ENCODE measurements at regions not wholly inside any gene's neighbourhood (a gene's known extent, or its start where the extent isn't known, plus 50 kb on each side); places are given as distances from the start of the nearest gene placed in this dataset.

DNA sequence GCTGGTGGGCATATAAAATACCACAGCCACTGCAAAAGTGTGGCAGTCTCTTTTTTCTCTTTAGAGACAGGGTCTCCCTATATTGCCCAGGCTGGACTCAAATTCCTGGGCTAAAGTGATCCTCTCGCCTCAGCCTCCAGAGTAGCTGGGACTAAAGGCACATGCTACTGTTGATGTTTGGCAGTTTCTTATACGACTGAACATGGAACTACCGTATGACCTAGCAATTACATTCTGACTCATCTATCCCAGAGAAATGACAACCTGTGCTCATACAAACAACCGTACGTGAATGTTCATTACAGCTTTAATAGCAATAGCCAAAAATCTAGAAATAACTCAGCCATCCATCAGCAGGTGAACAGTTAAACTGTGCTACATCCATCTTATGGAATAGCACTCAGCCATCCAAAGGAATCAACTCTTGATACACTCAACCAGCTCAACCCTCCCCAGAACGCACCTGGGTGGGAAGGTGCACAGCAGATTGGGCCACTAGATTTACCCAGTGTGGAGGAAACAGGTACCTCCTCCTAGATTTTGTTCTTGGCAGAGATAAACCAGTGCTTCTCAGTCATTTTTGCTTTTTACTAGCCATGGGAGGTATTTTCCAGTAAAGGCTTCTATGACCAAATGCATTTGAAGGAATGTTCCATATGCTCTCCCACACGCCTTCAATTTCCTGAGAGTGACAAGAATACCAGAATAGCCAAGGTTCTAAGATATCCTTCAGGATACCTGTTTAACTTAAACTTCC, 130.5 kb downstream of the MED15 start:
- Mint-ChIP-seq H3K4me1 (no peaks in the 10 kb centered on the region), H3K4me3 (no peak overlapping the region), H3K9me3 (no peaks in the 10 kb centered on the region), H3K27ac (no peak overlapping the region), H3K27me3 (peaks cover 5% of the 10 kb centered on the region), H3K36me3 (ENCODE audit: low read depth) (no peaks in the 10 kb centered on the region)
- ATAC-seq (replicated peaks) = peak; percentile 80

DNA sequence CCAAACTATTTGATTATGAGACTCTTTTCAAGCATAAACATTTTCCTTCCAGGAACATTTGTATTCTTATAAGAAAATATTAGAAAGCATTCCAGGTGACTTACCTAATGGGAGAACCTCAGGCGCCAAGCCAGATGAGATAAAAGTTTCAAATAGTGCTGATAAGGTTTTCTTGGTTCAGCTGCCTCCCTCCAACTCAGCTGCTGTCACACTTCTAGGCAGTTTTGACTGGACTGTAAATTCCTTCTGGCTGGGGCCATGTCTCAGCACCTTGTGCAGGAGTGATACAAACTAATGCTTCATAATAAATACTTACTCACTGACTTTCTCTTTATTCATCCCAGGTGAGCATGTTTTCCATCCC, 131.1 kb downstream of the MED15 start:
- Mint-ChIP-seq H3K36me3 (ENCODE audit: low read depth) (no peaks in the 10 kb centered on the region), H3K4me3 (no peak overlapping the region), H3K4me1 (no peaks in the 10 kb centered on the region), H3K27me3 (peaks cover 5% of the 10 kb centered on the region), H3K27ac (no peak overlapping the region), H3K9me3 (no peaks in the 10 kb centered on the region)
- ATAC-seq (replicated peaks) = no peak

DNA sequence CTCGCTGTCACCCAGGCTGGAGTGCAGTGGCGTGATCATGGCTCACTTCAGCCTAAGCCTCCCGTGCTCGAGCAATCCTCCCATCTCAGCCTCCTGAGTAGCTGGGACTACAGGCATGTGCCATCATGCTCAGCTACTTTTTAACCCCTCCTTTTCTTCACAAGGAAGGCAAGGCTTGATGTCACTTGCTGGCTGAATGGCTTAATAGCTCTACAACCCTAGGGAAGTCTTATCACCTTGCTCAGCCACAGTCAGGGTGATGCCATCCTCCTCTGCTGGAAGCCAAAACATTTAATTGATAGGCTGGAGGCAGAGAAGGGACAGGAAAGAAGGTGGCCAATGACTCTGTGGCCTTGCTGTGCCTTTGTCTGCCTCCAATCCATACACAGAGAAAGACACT, 131.9 kb downstream of the MED15 start:
- Mint-ChIP-seq H3K27ac (no peak overlapping the region), H3K4me1 (no peaks in the 10 kb centered on the region), H3K36me3 (ENCODE audit: low read depth) (no peaks in the 10 kb centered on the region), H3K9me3 (no peaks in the 10 kb centered on the region), H3K27me3 (peaks cover 5% of the 10 kb centered on the region), H3K4me3 (no peak overlapping the region)
- no peak for ATAC-seq (replicated peaks)

DNA sequence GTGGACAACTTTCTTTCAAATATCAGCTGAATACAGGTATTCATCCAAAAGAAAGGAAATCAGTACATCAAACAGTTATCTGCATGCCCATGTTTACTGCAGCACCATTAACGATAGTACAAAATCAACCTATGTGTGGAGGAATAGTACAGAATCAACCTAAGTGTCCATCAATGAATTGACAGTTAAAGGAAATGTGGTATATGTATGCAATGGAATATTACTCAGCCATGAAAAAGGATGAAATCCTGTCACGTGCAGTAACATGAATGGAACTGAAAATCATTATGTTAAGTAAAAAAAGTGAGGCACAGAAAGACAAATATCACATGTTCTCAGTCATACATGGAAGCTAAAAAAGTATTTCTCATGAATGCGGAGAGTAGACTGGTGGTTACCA, 132.3 kb downstream of the MED15 start:
- Mint-ChIP-seq H3K9me3 (no peaks in the 10 kb centered on the region), H3K4me3 (no peak overlapping the region), H3K27ac (no peak overlapping the region), H3K27me3 (peaks cover 5% of the 10 kb centered on the region), H3K4me1 (no peaks in the 10 kb centered on the region), H3K36me3 (ENCODE audit: low read depth) (no peaks in the 10 kb centered on the region)
- ATAC-seq (replicated peaks) = no peak

DNA sequence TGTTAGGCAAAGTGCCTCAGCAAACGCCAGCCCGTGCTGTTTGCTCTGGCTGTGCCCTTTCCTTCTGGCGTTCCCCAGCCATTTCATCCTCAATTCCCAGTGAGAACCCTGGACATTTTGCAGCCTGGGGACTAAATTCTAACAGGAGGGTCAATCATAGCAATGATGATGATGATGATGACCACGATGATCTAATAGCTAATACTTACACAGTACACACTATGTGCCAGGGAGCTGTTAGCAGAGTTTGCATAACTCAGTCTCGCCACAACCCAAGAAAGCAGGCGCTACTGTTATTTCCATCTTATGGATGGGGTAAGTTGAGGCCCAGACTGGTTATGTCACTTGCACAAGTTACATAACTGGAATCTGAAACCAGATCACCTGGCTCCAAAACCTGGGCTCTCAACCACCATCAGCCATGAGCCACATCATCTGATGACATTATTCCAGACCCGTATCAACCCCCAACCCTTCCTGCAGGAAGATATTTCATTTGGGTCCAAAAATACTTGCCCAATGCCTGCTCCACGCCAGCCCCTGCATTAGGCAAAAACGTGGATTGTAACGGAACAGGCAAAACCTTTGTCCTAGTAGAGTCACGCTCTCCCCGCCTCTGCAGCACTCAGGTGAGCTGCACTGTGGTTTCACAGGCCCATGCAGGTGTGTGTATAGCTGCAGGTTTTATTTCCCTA, 132.6 kb upstream of the SERPIND1 start:
- Mint-ChIP-seq H3K9me3 (no peaks in the 10 kb centered on the region), H3K27me3 (peaks cover 5% of the 10 kb centered on the region), H3K36me3 (ENCODE audit: low read depth) (no peaks in the 10 kb centered on the region), H3K27ac (no peak overlapping the region), H3K4me1 (no peaks in the 10 kb centered on the region), H3K4me3 (no peak overlapping the region)
- ATAC-seq (replicated peaks) = no peak

DNA sequence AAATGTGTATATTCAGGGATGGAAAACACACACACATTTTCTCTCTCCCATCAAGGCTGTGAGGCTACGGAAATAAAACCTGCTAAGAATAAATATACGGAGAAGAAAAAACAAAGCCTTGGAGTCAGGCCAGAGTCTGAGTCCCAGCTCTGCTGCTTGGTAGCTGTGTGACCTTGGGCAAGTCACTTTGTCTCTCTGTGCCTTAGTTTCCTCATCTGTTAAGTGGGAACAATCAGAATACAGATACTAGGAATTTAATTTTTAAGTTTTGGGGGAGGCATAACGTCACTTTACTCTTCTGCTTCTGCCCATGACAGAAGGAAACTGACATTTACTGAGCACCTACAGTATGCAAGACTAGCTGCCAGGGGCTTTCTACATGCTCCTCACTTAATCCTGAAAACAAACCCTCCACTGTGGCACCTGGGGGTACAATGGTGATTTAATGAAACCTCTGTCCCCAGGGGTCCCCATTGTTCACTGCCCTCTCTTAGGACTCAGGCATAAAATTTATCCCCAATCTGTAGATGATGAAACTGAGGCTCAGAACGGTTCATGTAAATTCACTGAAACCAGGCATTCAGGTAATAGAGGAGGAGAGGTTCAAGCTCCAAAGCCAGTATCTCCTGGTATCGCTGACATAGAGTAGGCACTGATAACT, 131.9 kb upstream of the SERPIND1 start:
- no peak for ATAC-seq (replicated peaks)
- H3K4me3 Mint-ChIP-seq = no peak overlapping the region
- H3K36me3 Mint-ChIP-seq (ENCODE audit: low read depth) = no peaks in the 10 kb centered on the region
- H3K27me3 Mint-ChIP-seq = peaks cover 5% of the 10 kb centered on the region
- no peaks in the 10 kb centered on the region for H3K4me1 Mint-ChIP-seq
- no peak overlapping the region for H3K27ac Mint-ChIP-seq
- no peaks in the 10 kb centered on the region for H3K9me3 Mint-ChIP-seq

DNA sequence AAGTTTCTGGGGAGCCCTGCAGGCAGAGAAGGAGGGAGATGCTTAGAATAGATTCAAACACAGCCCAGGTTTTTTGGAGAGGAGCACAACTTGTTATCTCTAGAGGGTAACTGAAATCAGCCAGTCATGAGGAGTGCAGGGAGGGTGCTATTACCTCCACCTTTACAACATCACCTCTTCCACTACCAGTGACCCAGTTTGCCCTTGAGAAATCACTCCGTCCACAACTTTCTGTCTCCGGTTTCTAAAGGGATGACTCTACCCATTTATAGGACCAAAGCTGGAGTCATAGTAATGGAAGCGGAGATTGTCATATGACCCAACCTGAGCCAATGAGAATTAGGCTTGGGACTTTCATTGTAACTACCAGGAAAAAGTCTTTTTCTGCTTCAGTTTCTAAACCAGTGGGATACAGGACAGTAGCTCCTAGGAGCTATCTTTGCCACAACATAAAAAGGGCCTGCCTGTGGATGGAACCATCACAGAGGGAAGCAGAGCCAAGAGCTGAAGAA, 131.2 kb upstream of the SERPIND1 start:
- Mint-ChIP-seq H3K27me3 (peaks cover 5% of the 10 kb centered on the region), H3K27ac (no peak overlapping the region), H3K4me3 (no peak overlapping the region), H3K36me3 (ENCODE audit: low read depth) (no peaks in the 10 kb centered on the region), H3K9me3 (no peaks in the 10 kb centered on the region), H3K4me1 (no peaks in the 10 kb centered on the region)
- no peak for ATAC-seq (replicated peaks)

DNA sequence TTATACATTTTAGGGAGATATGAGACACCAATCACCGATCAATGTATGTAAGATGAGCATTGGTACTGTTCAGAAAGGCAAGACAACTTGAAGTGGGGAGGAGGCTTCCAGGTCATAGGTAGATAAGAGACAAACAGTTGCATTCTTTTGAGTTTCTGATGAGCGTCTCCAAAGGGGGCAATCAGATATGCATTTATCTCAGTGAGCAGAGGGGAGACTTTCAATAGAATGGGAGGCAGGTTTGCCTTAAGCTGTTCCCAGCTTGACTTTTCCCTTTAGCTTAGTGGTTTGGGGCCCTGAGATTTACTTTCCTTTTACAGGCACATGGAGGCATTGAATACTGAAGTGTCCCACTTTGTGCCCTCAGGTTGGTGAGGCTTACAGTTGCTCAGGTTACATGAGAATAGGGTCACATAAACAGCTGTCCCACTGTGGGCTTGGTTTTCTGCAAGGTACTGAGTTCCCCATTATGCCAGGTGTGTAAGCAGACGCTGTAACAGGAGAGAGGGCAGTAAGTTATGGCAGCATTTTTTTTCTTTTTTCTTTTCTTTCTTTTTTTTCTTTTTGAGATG, 129.8 kb upstream of the SERPIND1 start:
- Mint-ChIP-seq H3K27ac (no peak overlapping the region), H3K4me1 (no peaks in the 10 kb centered on the region), H3K4me3 (no peak overlapping the region), H3K9me3 (no peaks in the 10 kb centered on the region), H3K27me3 (no peaks in the 10 kb centered on the region), H3K36me3 (ENCODE audit: low read depth) (no peaks in the 10 kb centered on the region)
- no peak for ATAC-seq (replicated peaks)

DNA sequence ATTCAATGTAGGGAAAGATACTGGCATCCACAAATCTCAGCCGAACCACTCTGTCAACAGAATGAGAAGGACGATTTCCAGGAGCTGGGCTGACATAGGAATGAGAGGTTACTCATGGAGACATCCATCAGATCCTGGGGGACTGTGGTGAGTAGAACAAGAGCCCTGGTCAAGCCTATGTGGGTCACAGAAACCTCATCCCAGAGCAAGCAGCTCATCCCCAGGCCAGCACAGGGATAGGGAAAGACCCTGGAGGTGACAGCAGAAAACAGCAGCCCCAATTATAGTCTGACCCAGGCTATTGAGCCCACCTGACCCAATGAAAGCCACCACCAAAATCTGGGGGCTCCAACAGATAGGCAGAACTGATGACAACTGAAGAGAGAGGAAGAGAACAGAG, 128.0 kb upstream of the SERPIND1 start:
- Mint-ChIP-seq H3K36me3 (ENCODE audit: low read depth) (no peaks in the 10 kb centered on the region), H3K9me3 (no peaks in the 10 kb centered on the region), H3K4me3 (no peak overlapping the region), H3K27ac (no peak overlapping the region), H3K4me1 (no peaks in the 10 kb centered on the region), H3K27me3 (no peaks in the 10 kb centered on the region)
- no peak for ATAC-seq (replicated peaks)

DNA sequence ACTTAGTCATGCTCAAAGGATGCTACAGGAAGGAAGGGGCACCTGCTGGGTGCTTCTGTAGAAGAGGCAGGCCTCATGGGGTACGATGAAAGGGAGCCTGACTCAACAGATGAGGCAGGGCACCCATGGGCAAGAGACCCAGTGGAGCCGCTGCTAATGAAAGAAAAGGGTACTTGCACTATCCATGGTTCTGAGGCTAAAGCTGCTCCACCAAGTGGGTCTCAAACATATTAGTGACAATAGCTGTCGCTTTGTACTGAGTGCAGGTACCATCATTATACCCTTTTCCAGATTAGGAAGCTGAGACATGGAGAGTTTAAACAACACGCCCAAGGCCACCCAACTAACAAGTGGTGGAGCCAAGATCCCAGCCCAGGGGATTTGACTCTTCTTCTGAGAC, 127.5 kb upstream of the SERPIND1 start:
- Mint-ChIP-seq H3K36me3 (ENCODE audit: low read depth) (no peaks in the 10 kb centered on the region), H3K27me3 (no peaks in the 10 kb centered on the region), H3K9me3 (no peaks in the 10 kb centered on the region), H3K4me3 (no peak overlapping the region), H3K27ac (no peak overlapping the region), H3K4me1 (no peaks in the 10 kb centered on the region)
- no peak for ATAC-seq (replicated peaks)

DNA sequence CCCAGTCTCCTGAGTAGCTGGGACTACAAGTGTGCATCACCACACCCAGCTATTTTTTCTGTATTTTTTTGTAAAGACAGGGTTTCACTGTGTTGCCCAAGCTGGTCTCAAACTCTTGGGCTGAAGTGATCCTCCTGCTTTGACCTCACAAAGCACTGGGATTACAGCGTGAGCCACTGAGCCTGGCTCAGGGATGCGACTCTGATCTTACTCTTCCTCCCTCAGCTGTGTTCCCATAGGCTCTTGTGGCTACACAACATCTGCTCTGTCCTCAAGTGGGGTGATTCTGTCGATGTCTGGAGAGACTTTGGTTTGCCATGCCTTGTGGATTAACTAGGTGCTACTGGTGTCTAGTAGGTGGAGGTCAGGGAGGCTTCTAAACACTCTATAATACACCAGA, 127.0 kb upstream of the SERPIND1 start:
- Mint-ChIP-seq H3K36me3 (ENCODE audit: low read depth) (no peaks in the 10 kb centered on the region), H3K27ac (no peak overlapping the region), H3K4me3 (no peak overlapping the region), H3K27me3 (no peaks in the 10 kb centered on the region), H3K4me1 (no peaks in the 10 kb centered on the region), H3K9me3 (no peaks in the 10 kb centered on the region)
- no peak for ATAC-seq (replicated peaks)

DNA sequence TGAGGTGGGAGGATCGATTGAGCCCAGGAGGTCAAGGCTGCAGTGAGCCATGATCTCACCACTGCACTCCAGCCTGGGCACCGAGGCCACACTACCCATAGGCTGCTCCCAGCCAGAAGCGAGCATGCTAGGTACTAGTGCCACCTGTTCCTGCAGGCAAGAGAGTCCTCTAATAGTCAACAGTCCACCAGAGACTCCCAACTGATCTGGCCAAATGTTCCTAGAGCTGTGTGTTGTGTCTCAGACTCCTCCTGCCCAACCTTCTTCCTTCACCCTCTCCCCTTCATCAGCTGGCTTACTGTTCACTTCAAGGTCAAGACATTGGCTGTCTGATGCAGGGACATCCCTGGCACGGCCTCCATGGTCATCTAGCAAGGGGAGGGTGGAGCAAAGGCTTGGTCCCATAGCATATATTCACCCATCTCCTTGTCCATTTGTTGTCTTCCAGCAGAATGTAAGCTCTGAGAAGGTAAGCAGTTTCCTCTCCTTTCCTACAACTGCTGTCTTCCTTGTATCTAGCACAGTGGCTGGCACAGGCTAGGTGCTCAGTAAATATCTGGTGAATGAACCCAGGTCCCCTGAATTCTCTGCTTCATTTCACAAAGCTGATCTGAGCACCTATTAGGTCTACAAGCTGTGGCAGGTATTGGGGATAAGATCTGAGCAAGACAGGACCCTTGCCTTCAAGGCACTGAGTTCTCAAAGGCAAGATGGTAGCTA, 126.2 kb upstream of the SERPIND1 start:
- Mint-ChIP-seq H3K4me1 (no peaks in the 10 kb centered on the region), H3K27ac (no peak overlapping the region), H3K4me3 (no peak overlapping the region), H3K27me3 (no peaks in the 10 kb centered on the region), H3K9me3 (no peaks in the 10 kb centered on the region), H3K36me3 (ENCODE audit: low read depth) (no peaks in the 10 kb centered on the region)
- ATAC-seq (replicated peaks) = no peak

DNA sequence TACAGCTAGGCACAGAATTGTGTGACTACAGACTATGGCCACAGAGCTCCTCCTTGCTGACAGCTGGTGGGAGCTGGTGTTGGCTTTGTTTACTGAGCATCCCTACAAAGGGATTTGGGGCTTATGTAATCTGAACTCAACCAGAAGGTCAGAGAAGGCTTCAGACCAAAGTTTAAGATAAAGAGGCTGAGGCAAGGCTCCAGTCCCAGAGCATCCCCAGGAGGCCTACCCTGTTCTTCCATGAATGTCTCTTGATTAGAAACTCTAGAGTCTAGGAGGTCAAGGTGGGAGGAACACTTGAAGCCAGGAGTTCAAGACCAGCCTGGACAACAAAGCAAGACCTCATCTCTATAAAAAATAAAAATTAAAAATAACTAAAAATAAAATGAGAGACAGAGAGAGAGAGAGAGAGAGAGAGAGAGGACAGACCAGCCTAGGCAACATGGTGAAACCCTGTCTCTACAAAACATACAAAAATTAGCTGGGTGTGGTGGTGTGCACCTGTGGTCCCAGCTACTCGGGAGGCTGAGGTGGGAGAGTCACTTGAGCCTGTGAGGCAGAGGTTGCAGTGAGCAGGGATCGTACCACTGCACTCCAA, 125.5 kb upstream of the SERPIND1 start:
- no peaks in the 10 kb centered on the region for H3K36me3 Mint-ChIP-seq (ENCODE audit: low read depth)
- ATAC-seq (replicated peaks) = no peak
- H3K27ac Mint-ChIP-seq = no peak overlapping the region
- H3K4me3 Mint-ChIP-seq = no peak overlapping the region
- H3K27me3 Mint-ChIP-seq = no peaks in the 10 kb centered on the region
- no peaks in the 10 kb centered on the region for H3K9me3 Mint-ChIP-seq
- no peaks in the 10 kb centered on the region for H3K4me1 Mint-ChIP-seq
